A673 (cell line): ENCODE measurements at regions not wholly inside any gene's neighbourhood (a gene's known extent, or its start where the extent isn't known, plus 50 kb on each side); places are given as distances from the start of the nearest gene placed in this dataset.

Experiments used
- CTCF ChIP-seq: fragments of 300-800, 200-600 bp; sonication (generic); conservative IDR thresholded peaks from 2 replicates; pipeline ENCODE4 v1.5.1; 2017; ENCODE audit warnings: low read depth, mild to moderate bottlenecking, antibody characterized with exemption, low read length, moderate library complexity, mixed read lengths
- EZH2 ChIP-seq: fragments of 200-600 bp; sonication (generic); IDR thresholded peaks from 2 replicates; pipeline ENCODE4 v1.6.1; 2017; ENCODE audit warnings: borderline replicate concordance, low read depth, mild to moderate bottlenecking, mixed read lengths, antibody characterized with exemption, low read length; ENCODE audit not compliant: poor library complexity, severe bottlenecking

DNA sequence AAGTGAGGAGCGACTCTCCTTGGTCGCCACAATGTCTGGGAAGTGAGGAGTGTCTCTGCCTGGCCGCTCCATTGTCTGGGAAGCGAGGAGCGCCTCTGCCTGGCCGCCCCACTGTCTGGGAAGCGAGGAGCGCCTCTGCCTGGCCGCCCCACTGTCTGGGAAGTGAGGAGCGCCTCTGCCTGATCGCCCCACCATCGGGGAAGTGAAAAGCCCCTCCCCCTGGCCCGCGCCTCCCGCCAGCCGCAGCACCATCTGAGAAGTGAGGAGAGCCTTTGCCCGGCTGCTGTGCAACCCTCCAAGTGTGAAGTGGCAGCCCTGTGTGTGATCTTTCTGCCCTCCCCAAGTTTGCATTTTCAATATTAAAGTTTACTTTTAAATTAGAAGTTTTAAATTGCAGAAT is 95.0 kb upstream of the PPP2R5A start:
- TF ChIP-seq CTCF: no peak
- no peak for TF ChIP-seq EZH2
